Caco-2 (cell line): ENCODE measurements at regions not wholly inside any gene's neighbourhood (a gene's known extent, or its start where the extent isn't known, plus 50 kb on each side); places are given as distances from the start of the nearest gene placed in this dataset.

Source experiments
- BruUV-seq: library from RNA; stranded (reverse); fragments of 400-500 nt; replicated peaks from 2 replicates; lab custom pipeline; 2021; lab: Mats Ljungman, UMichigan
- CTCF ChIA-PET: fragments of 300-600 bp; sonication (Branson Sonifier 250); formaldehyde crosslinking; loops from one replicate; lab custom pipeline; 2022; ENCODE audit warnings: antibody characterized with exemption; lab: Charles Lee
- POLR2A ChIA-PET: fragments of 300-600 bp; sonication (Branson Sonifier 250); formaldehyde crosslinking; loops from one replicate; lab custom pipeline; 2022; ENCODE audit warnings: antibody characterized with exemption; lab: Charles Lee
- DNase-seq, 2 experiments: peaks; one replicate each; pipeline versions ENCODE4 v3.0.0 to v3.0.0-alpha.2; 2020 to 2022
- H3K27me3 ChIP-seq: replicated peaks from 2 replicates; pipeline ENCODE4 v1.6.0; 2011; ENCODE audit warnings: low read length; ENCODE audit not compliant: control insufficient read depth, insufficient read depth
- H3K36me3 ChIP-seq: 2 replicates; pipeline ENCODE4 v1.5.1; 2011; ENCODE audit warnings: low read length; ENCODE audit not compliant: control insufficient read depth, insufficient read depth
- H3K4me1 ChIP-seq: fragments of 250-450 bp; sonication (Bioruptor Pico); 2 replicates; pipeline ENCODE4 v1.5.1; 2020; ENCODE audit warnings: mild to moderate bottlenecking
- H3K4me3 ChIP-seq: 2 replicates; pipeline ENCODE4 v1.5.1; 2011; ENCODE audit warnings: low read depth, mild to moderate bottlenecking, control low read depth, low read length
- H3K9me3 ChIP-seq: fragments of 250-450 bp; sonication (Bioruptor Pico); 2 replicates; pipeline ENCODE4 v1.5.1; 2020; ENCODE audit warnings: mild to moderate bottlenecking, moderate library complexity
- H3K27ac Mint-ChIP-seq: one replicate; pipeline ENCODE4 v1.8.0; 2022; ENCODE audit warnings: mixed read lengths; ENCODE audit not compliant: unreplicated experiment
- H3K27me3 Mint-ChIP-seq: one replicate; pipeline ENCODE4 v1.8.0; 2022; ENCODE audit warnings: mixed read lengths; ENCODE audit not compliant: insufficient read depth, unreplicated experiment
- H3K36me3 Mint-ChIP-seq: one replicate; pipeline ENCODE4 v1.8.0; 2022; ENCODE audit warnings: mild to moderate bottlenecking, mixed read lengths; ENCODE audit not compliant: insufficient read depth, unreplicated experiment
- H3K4me1 Mint-ChIP-seq: one replicate; pipeline ENCODE4 v1.8.0; 2022; ENCODE audit warnings: low read depth, mixed read lengths; ENCODE audit not compliant: unreplicated experiment
- H3K4me3 Mint-ChIP-seq: one replicate; pipeline ENCODE4 v1.8.0; 2022; ENCODE audit warnings: mild to moderate bottlenecking, moderate library complexity, mixed read lengths; ENCODE audit not compliant: unreplicated experiment
- H3K9me3 Mint-ChIP-seq: one replicate; pipeline ENCODE4 v1.8.0; 2022; ENCODE audit warnings: mixed read lengths; ENCODE audit not compliant: unreplicated experiment
- CTCF ChIP-seq, 2 experiments: fragments of 200-600 bp in 1 of 2; IDR thresholded peaks; 1 replicate in 1 of 2; 2 replicates in 1 of 2; pipeline versions ENCODE4 v1.5.1 to v1.8.0; 2011 to 2022; ENCODE audit warnings: antibody characterized with exemption in 1 of 2, control low read depth in 1 of 2, inconsistent platforms in 1 of 2, low read depth in 1 of 2, low read length in 1 of 2, mild to moderate bottlenecking in 1 of 2, moderate library complexity in 1 of 2; ENCODE audit not compliant: insufficient read depth in 1 of 2, severe bottlenecking in 1 of 2, unreplicated experiment in 1 of 2
- intact Hi-C: fragments of 100-400 bp; cut with micrococcal nuclease; formaldehyde crosslinking; loops from one replicate; pipeline ENCODE4 v1.10.0; 2022; ENCODE audit not compliant: unreplicated experiment

GRCh38 chr17:69884846-69885245 is 190.2 kb upstream of the KCNJ16 start:
- H3K36me3 ChIP-seq = no peaks in the 10 kb centered on the region
- no peak for TF ChIP-seq CTCF (IDR thresholded peaks at IDR 0.05; ENCODE audit: insufficient read depth in 1 of 2, low read depth in 1 of 2, low read length in 1 of 2, severe bottlenecking in 1 of 2, unreplicated experiment in 1 of 2)
- Mint-ChIP-seq H3K9me3 (no peaks in the 10 kb centered on the region), H3K27ac (no peak overlapping the region), H3K4me1 (no peaks in the 10 kb centered on the region), H3K27me3 (no peaks in the 10 kb centered on the region), H3K36me3 (no peaks in the 10 kb centered on the region), H3K4me3 (no peak overlapping the region)
- no peak for DNase-seq
- H3K4me1 ChIP-seq = no peaks in the 10 kb centered on the region
- CTCF ChIA-PET = no interaction called here
- intact Hi-C loops = no loop called here
- no TSS peak for BruUV-seq
- no peak overlapping the region for H3K4me3 ChIP-seq
- POLR2A ChIA-PET = no interaction called here
- H3K9me3 ChIP-seq = no peaks in the 10 kb centered on the region
- no peaks in the 10 kb centered on the region; the same call in 1 of the 2 replicates for H3K27me3 ChIP-seq

GRCh38 chr17:69898601-69899000 is 176.4 kb upstream of the KCNJ16 start:
- Mint-ChIP-seq H3K27me3 (no peaks in the 10 kb centered on the region), H3K36me3 (no peaks in the 10 kb centered on the region), H3K27ac (peak overlapping the region; percentile 2), H3K4me1 (peaks cover 32% of the 10 kb centered on the region), H3K9me3 (no peaks in the 10 kb centered on the region), H3K4me3 (no peak overlapping the region)
- no peak for DNase-seq
- TF ChIP-seq CTCF (IDR thresholded peaks at IDR 0.05; ENCODE audit: insufficient read depth in 1 of 2, low read depth in 1 of 2, low read length in 1 of 2, severe bottlenecking in 1 of 2, unreplicated experiment in 1 of 2) = no peak
- BruUV-seq = no TSS peak
- Histone ChIP-seq H3K9me3 (no peaks in the 10 kb centered on the region), H3K36me3 (no peaks in the 10 kb centered on the region), H3K4me3 (no peak overlapping the region), H3K4me1 (peaks cover 41% of the 10 kb centered on the region), H3K27me3 (no peaks in the 10 kb centered on the region)
- ChIA-PET POLR2A (no interaction called here), CTCF (no interaction called here)
- intact Hi-C loops = no loop called here

- no peak overlapping the region for H3K4me3 Mint-ChIP-seq
- no peak for TF ChIP-seq CTCF (IDR thresholded peaks at IDR 0.05; ENCODE audit: insufficient read depth in 1 of 2, low read depth in 1 of 2, low read length in 1 of 2, severe bottlenecking in 1 of 2, unreplicated experiment in 1 of 2)
- H3K4me1 ChIP-seq = peaks cover 26% of the 10 kb centered on the region
- no peaks in the 10 kb centered on the region for H3K36me3 Mint-ChIP-seq
- H3K27me3 ChIP-seq = no peaks in the 10 kb centered on the region
- H3K36me3 ChIP-seq = no peaks in the 10 kb centered on the region
- H3K9me3 Mint-ChIP-seq = no peaks in the 10 kb centered on the region
- H3K4me3 ChIP-seq = no peak overlapping the region
- no peaks in the 10 kb centered on the region for H3K27me3 Mint-ChIP-seq
- POLR2A ChIA-PET = no interaction called here
- no peak overlapping the region for H3K27ac Mint-ChIP-seq
- no peak for DNase-seq
- CTCF ChIA-PET = no interaction called here
- H3K9me3 ChIP-seq = no peaks in the 10 kb centered on the region
- intact Hi-C loops = loop anchor here (10.0 kb wide), 1 partner anchor 175 kb away; the partner anchor contains the start of gene KCNJ16
- BruUV-seq = no TSS peak
- H3K4me1 Mint-ChIP-seq = peaks cover 23% of the 10 kb centered on the region
Observed at GRCh38 chr17:69900101-69900500, 174.9 kb upstream of the KCNJ16 start.
